Parathyroid adenoma (tissue), 2 donors: ENCODE measurements at regions not wholly inside any gene's neighbourhood (a gene's known extent, or its start where the extent isn't known, plus 50 kb on each side); places are given as distances from the start of the nearest gene placed in this dataset.
"Not testable (repeated sequence)": the region's sequence is repeated elsewhere in the genome, so short reads cannot be mapped to it uniquely, and the experiment has no call there.

Experiments used
- H2AFZ ChIP-seq: fragments of 300-600 bp; sonication (generic); one replicate; pipeline ENCODE4 v1.7.0; 2017; ENCODE audit warnings: antibody characterized with exemption, mild to moderate bottlenecking
- H3K27ac ChIP-seq: fragments of 300-600 bp; sonication (generic); one replicate; pipeline ENCODE4 v1.7.0; 2017
- H3K27me3 ChIP-seq: fragments of 300-600 bp; sonication (generic); one replicate; pipeline ENCODE4 v1.7.0; 2017; ENCODE audit warnings: low read length; ENCODE audit not compliant: control insufficient read depth, insufficient read depth
- H3K36me3 ChIP-seq: fragments of 300-600 bp; sonication (generic); one replicate; pipeline ENCODE4 v1.7.0; 2017; ENCODE audit warnings: low read length; ENCODE audit not compliant: control insufficient read depth, insufficient read depth
- H3K4me1 ChIP-seq: fragments of 300-600 bp; sonication (generic); one replicate; pipeline ENCODE4 v1.7.0; 2017; ENCODE audit warnings: control low read depth
- H3K4me2 ChIP-seq: fragments of 300-600 bp; sonication (generic); one replicate; pipeline ENCODE4 v1.7.0; 2017; ENCODE audit warnings: low read length
- H3K4me3 ChIP-seq: fragments of 300-600 bp; sonication (generic); one replicate; pipeline ENCODE4 v1.7.0; 2017; ENCODE audit warnings: low read depth, low read length
- H3K79me2 ChIP-seq: fragments of 300-600 bp; sonication (generic); one replicate; pipeline ENCODE4 v1.7.0; 2017; ENCODE audit warnings: control low read depth
- H3K9ac ChIP-seq: fragments of 300-600 bp; sonication (generic); one replicate; pipeline ENCODE4 v1.7.0; 2017; ENCODE audit warnings: mild to moderate bottlenecking
- H3K9me3 ChIP-seq: fragments of 300-600 bp; sonication (generic); one replicate; pipeline ENCODE4 v1.7.0; 2017; ENCODE audit warnings: low read length; ENCODE audit not compliant: control insufficient read depth
- TF ChIP-seq, protein P1 (sequence below): fragments of 300-600 bp; sonication (generic); IDR thresholded peaks from one replicate; pipeline ENCODE4 v1.7.0; 2017; ENCODE audit warnings: antibody characterized with exemption, mild to moderate bottlenecking
- donor health status: primary hyperparathyroidism.

DNA sequence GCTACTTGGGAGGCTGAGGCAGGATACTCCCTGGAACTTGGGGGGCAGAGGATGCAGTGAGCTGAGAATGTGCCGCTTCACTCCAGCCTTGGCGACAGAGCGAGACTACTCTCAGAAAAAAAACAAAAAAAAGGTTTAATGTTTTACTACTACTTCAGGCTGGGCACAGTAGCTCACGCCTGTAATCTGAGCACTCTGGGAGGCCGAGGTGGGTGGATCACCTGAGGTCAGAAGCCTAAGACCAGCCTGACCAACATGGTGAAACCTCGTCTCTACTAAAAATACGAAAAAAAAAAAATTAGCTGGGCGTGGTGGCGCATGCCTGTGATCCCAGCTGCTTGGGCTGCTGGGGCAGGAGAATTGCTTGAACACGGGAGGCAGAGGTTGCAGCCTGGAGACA, 75.7 kb upstream of the ATIC start:
- TF ChIP-seq, protein P1, sequence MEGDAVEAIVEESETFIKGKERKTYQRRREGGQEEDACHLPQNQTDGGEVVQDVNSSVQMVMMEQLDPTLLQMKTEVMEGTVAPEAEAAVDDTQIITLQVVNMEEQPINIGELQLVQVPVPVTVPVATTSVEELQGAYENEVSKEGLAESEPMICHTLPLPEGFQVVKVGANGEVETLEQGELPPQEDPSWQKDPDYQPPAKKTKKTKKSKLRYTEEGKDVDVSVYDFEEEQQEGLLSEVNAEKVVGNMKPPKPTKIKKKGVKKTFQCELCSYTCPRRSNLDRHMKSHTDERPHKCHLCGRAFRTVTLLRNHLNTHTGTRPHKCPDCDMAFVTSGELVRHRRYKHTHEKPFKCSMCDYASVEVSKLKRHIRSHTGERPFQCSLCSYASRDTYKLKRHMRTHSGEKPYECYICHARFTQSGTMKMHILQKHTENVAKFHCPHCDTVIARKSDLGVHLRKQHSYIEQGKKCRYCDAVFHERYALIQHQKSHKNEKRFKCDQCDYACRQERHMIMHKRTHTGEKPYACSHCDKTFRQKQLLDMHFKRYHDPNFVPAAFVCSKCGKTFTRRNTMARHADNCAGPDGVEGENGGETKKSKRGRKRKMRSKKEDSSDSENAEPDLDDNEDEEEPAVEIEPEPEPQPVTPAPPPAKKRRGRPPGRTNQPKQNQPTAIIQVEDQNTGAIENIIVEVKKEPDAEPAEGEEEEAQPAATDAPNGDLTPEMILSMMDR, result no peak
- H2AFZ ChIP-seq, result no peak overlapping the region
- H3K4me2 ChIP-seq, result no peak overlapping the region
- H3K9me3 ChIP-seq, result no peaks in the 10 kb centered on the region
- no peaks in the 10 kb centered on the region for H3K27me3 ChIP-seq
- H3K79me2 ChIP-seq, result no peaks in the 10 kb centered on the region
- H3K27ac ChIP-seq, result no peak overlapping the region
- H3K36me3 ChIP-seq, result no peaks in the 10 kb centered on the region
- no peak overlapping the region for H3K4me3 ChIP-seq
- peaks cover 4% of the 10 kb centered on the region for H3K4me1 ChIP-seq
- H3K9ac ChIP-seq, result no peak overlapping the region

DNA sequence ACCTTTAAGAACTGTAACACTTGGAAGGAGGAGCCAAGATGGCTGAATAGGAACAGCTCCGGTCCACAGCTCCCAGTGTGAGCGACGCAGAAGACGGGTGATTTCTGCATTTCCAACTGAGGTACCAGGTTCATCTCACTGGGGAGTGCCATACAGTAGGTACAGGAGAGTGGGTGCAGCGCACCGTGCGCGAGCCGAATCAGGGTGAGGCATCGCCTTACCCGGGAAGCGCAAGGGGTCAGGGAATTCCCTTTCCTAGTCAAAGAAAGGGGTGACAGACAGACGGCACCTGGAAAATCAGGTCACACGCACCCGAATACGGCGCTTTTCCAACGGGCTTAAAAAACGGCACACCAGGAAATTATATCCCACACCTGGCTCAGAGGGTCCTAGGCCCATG, 81.8 kb upstream of the ABCA12 start:
- not testable (repeated sequence) for H3K27ac ChIP-seq

DNA sequence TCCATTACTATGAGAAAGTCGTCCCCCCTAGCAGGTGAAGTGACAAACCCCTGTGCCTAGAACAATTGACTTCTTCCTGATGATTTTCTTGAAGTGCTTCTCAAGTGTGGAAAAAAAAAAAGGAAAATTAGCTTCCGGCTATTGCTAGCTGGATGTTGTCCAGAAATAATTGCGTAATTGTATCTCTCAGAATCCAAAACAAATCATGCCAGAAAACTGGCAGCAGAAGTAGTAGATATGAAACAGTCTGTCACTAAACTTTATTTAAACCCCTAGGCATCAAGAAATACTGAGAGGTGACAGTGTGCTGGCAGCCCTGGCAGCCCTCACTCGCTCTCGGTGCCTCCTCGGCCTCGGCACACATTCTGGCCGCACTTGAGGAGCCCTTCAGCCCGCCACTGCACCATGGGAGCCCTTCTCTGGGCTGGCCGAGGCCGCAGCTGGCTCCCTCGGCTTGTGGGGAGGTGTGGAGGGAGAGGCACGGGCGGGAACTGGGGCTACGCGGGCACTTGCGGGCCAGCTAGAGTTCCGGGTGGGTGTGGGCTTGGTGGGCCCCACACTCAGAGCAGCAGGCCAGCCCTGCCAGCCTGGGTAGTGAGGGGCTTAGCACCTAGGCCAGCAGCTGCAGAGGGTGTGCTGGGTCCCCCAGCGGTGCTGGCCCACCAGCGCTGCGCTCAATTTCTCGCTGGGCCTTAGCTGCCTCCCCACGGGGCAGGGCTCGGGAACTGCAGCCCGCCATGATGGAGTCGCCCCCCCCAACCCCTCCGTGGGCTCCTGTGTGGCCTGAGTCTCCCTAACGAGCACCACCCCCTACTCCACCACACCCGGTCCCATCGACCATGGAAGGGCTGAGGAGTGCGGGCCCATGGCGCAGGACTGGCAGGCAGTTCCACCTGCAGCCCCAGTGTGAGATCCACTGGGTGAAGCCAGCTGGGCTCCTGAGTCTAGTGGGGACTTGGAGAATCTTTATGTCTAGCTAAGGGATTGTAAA, 80.5 kb upstream of the ABCA12 start:
- Histone ChIP-seq H3K4me2 (no peak overlapping the region), H3K4me3 (no peak overlapping the region), H3K27ac (no peak overlapping the region), H3K27me3 (no peaks in the 10 kb centered on the region), H3K4me1 (no peaks in the 10 kb centered on the region), H2AFZ (no peak overlapping the region), H3K9ac (no peak overlapping the region), H3K9me3 (no peaks in the 10 kb centered on the region), H3K79me2 (no peaks in the 10 kb centered on the region), H3K36me3 (no peaks in the 10 kb centered on the region)
- TF ChIP-seq, protein P1, result no peak

More for the DNA sequence above, 81.8 kb upstream of the ABCA12 start:
- not testable (repeated sequence) for H3K4me1 ChIP-seq, H3K4me2 ChIP-seq, H3K36me3 ChIP-seq, H3K27me3 ChIP-seq, H3K79me2 ChIP-seq, H3K9ac ChIP-seq, H2AFZ ChIP-seq, H3K9me3 ChIP-seq, H3K4me3 ChIP-seq

DNA sequence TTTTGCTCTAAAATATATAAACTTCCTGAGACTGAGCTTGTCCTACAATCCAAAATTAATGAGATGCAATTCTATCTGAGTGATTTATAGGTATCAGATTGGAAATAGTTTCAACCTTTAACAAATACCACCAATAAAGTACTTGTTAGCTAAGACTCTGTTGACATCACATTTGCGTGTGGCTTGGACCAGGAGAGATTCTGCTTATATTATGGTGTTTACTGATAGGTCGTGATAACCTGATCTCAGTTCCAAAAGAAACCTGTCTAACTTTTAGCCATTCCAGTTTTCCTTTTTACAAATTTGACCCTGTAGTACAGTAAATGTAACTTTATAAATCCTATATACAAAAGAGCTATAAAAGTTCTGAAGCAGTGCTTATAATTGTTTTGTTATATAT, 78.4 kb upstream of the ABCA12 start:
- Histone ChIP-seq H3K36me3 (no peaks in the 10 kb centered on the region), H3K79me2 (no peaks in the 10 kb centered on the region), H3K9me3 (no peaks in the 10 kb centered on the region), H3K9ac (no peak overlapping the region), H2AFZ (no peak overlapping the region), H3K27ac (no peak overlapping the region), H3K27me3 (no peaks in the 10 kb centered on the region), H3K4me2 (no peak overlapping the region), H3K4me3 (no peak overlapping the region), H3K4me1 (no peaks in the 10 kb centered on the region)
- TF ChIP-seq, protein P1, result no peak

DNA sequence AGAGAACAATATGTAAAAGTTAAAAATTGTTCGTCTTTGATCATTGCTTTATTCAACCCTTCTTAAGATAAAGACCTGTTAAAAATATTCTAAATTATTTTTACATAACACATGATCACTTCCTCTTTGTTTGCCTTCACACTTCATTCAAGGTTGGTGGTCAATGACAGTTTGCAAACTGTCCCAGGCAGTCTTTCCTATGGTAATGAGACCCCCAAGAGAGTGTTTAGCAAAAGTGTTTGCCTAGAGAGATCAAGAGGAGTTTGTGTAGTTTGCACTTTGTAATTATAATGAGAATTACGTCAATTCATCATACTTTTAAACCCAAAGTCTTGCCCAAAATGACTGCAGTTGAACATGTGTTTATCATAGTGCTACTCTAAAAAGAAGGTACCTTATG, 77.2 kb upstream of the ABCA12 start:
- H3K4me3 ChIP-seq, result no peak overlapping the region
- TF ChIP-seq, protein P1, result no peak
- H3K27me3 ChIP-seq, result no peaks in the 10 kb centered on the region
- H3K9ac ChIP-seq, result no peak overlapping the region
- no peak overlapping the region for H3K4me2 ChIP-seq
- H3K4me1 ChIP-seq, result no peaks in the 10 kb centered on the region
- no peaks in the 10 kb centered on the region for H3K79me2 ChIP-seq
- no peaks in the 10 kb centered on the region for H3K9me3 ChIP-seq
- H3K36me3 ChIP-seq, result no peaks in the 10 kb centered on the region
- no peak overlapping the region for H2AFZ ChIP-seq
- no peak overlapping the region for H3K27ac ChIP-seq
